ENCODE measurements at regions not wholly inside any gene's neighbourhood (a gene's known extent, or its start where the extent isn't known, plus 50 kb on each side); places are given as distances from the start of the nearest gene placed in this dataset.

- H3K9me3 ChIP-seq (replicated peaks; ENCODE audit: insufficient read depth, low read length): no peaks in the 10 kb centered on the region
- H3K9ac ChIP-seq (ENCODE audit: low read length): no peak overlapping the region
- no peaks in the 10 kb centered on the region for H3K9me2 ChIP-seq (replicated peaks; ENCODE audit: insufficient read depth, low read length)
- no peaks in the 10 kb centered on the region for H4K20me1 ChIP-seq (ENCODE audit: insufficient read depth, low read length)
- no peaks in the 10 kb centered on the region for H3F3A ChIP-seq (ENCODE audit: insufficient read depth, low read length)
- H2AFZ ChIP-seq (ENCODE audit: low read length): no peak overlapping the region
- no peaks in the 10 kb centered on the region for H3K36me3 ChIP-seq (replicated peaks; ENCODE audit: insufficient read depth, low read length)
- TF ChIP-seq CTCF (IDR thresholded peaks at IDR 0.05; ENCODE audit: low read length) (no peak), EZH2 (optimal IDR thresholded peaks at IDR 0.05; ENCODE audit: low read depth, low read length) (no peak), EZH2phosphoT487 (IDR thresholded peaks at IDR 0.05; ENCODE audit: low read length) (no peak)
- no peak for DNase-seq
- no peak overlapping the region for H3K4me3 ChIP-seq (ENCODE audit: low read length)
- no peaks in the 10 kb centered on the region for H3K4me1 ChIP-seq (ENCODE audit: low read length)
- no peak overlapping the region for H3K27ac ChIP-seq (ENCODE audit: low read length)
- H3K4me2 ChIP-seq (ENCODE audit: low read depth, low read length): no peak overlapping the region
- H3K79me2 ChIP-seq (ENCODE audit: low read length): no peaks in the 10 kb centered on the region
- no peaks in the 10 kb centered on the region for H3K27me3 ChIP-seq (replicated peaks; ENCODE audit: insufficient read depth, low read length)
These were observed 295.1 kb upstream of the SLITRK5 start for GRCh38 chr13:87376081-87376480.

- H3K27ac ChIP-seq (ENCODE audit: low read length): no peak overlapping the region
- H2AFZ ChIP-seq (ENCODE audit: low read length): no peak overlapping the region
- no peak for TF ChIP-seq CTCF (IDR thresholded peaks at IDR 0.05; ENCODE audit: low read length)
- no peak for TF ChIP-seq EZH2 (optimal IDR thresholded peaks at IDR 0.05; ENCODE audit: low read depth, low read length)
- TF ChIP-seq EZH2phosphoT487 (IDR thresholded peaks at IDR 0.05; ENCODE audit: low read length): no peak
- H4K20me1 ChIP-seq (ENCODE audit: insufficient read depth, low read length): no peaks in the 10 kb centered on the region
- no peaks in the 10 kb centered on the region for H3K79me2 ChIP-seq (ENCODE audit: low read length)
- H3K27me3 ChIP-seq (replicated peaks; ENCODE audit: insufficient read depth, low read length): no peaks in the 10 kb centered on the region
- H3F3A ChIP-seq (ENCODE audit: insufficient read depth, low read length): no peaks in the 10 kb centered on the region
- H3K9ac ChIP-seq (ENCODE audit: low read length): no peak overlapping the region
- H3K9me2 ChIP-seq (replicated peaks; ENCODE audit: insufficient read depth, low read length): no peaks in the 10 kb centered on the region
- no peak overlapping the region for H3K4me2 ChIP-seq (ENCODE audit: low read depth, low read length)
- DNase-seq: no peak
- H3K9me3 ChIP-seq (replicated peaks; ENCODE audit: insufficient read depth, low read length): no peaks in the 10 kb centered on the region
- no peaks in the 10 kb centered on the region for H3K36me3 ChIP-seq (replicated peaks; ENCODE audit: insufficient read depth, low read length)
- no peaks in the 10 kb centered on the region for H3K4me1 ChIP-seq (ENCODE audit: low read length)
- no peak overlapping the region for H3K4me3 ChIP-seq (ENCODE audit: low read length)
These were observed 287.1 kb upstream of the SLITRK5 start for GRCh38 chr13:87384099-87384498.

GRCh38 chr13:87393358-87393757, 277.8 kb upstream of the SLITRK5 start:
- Histone ChIP-seq H3K36me3 (replicated peaks; ENCODE audit: insufficient read depth, low read length) (no peaks in the 10 kb centered on the region), H3F3A (ENCODE audit: insufficient read depth, low read length) (no peaks in the 10 kb centered on the region), H3K4me2 (ENCODE audit: low read depth, low read length) (no peak overlapping the region), H3K79me2 (ENCODE audit: low read length) (no peaks in the 10 kb centered on the region), H4K20me1 (ENCODE audit: insufficient read depth, low read length) (no peaks in the 10 kb centered on the region), H3K4me1 (ENCODE audit: low read length) (no peaks in the 10 kb centered on the region), H3K27ac (ENCODE audit: low read length) (no peak overlapping the region), H3K27me3 (replicated peaks; ENCODE audit: insufficient read depth, low read length) (no peaks in the 10 kb centered on the region), H2AFZ (ENCODE audit: low read length) (no peak overlapping the region), H3K9ac (ENCODE audit: low read length) (no peak overlapping the region), H3K9me3 (replicated peaks; ENCODE audit: insufficient read depth, low read length) (no peaks in the 10 kb centered on the region), H3K4me3 (ENCODE audit: low read length) (no peak overlapping the region), H3K9me2 (replicated peaks; ENCODE audit: insufficient read depth, low read length) (no peaks in the 10 kb centered on the region)
- DNase-seq: no peak
- TF ChIP-seq EZH2phosphoT487 (IDR thresholded peaks at IDR 0.05; ENCODE audit: low read length): no peak
- TF ChIP-seq EZH2 (optimal IDR thresholded peaks at IDR 0.05; ENCODE audit: low read depth, low read length): no peak
- TF ChIP-seq CTCF (IDR thresholded peaks at IDR 0.05; ENCODE audit: low read length): no peak

Data from MM.1S (cell line).